HepG2 (cell line): ENCODE measurements at regions not wholly inside any gene's neighbourhood (a gene's known extent, or its start where the extent isn't known, plus 50 kb on each side); places are given as distances from the start of the nearest gene placed in this dataset.

Experiments
- ARNT ChIP-seq: fragments of 450-650 bp; IDR thresholded peaks from 2 replicates; pipeline ENCODE4 v1.6.1; 2017
- GPN1 ChIP-seq: sonication (generic); formaldehyde crosslinking; IDR thresholded peaks from 2 replicates; pipeline ENCODE4 v1.5.1; 2020; ENCODE audit warnings: missing genetic modification reagents, borderline replicate concordance
- MED8 ChIP-seq: sonication (generic); formaldehyde crosslinking; IDR thresholded peaks from 2 replicates; pipeline ENCODE4 v1.8.1; 2023; ENCODE audit warnings: mild to moderate bottlenecking, missing genetic modification reagents; ENCODE audit not compliant: insufficient replicate concordance
- MXD4 ChIP-seq: IDR thresholded peaks from 2 replicates; pipeline ENCODE4 v1.6.1; 2016; ENCODE audit warnings: mild to moderate bottlenecking, missing biosample characterization, missing genetic modification reagents
- PCBP2 ChIP-seq: fragments of 200-400 bp; formaldehyde crosslinking; optimal IDR thresholded peaks from 2 replicates; pipeline ENCODE3; 2018; ENCODE audit warnings: low read length, low read depth; ENCODE audit not compliant: poor library complexity, severe bottlenecking
- SKI ChIP-seq: fragments of 450-650 bp; IDR thresholded peaks from one replicate; pipeline ENCODE4 v1.6.1; 2018; ENCODE audit warnings: mild to moderate bottlenecking; ENCODE audit not compliant: partially characterized antibody
- ZSCAN31 ChIP-seq: sonication (generic); formaldehyde crosslinking; IDR thresholded peaks from 2 replicates; pipeline ENCODE4 v1.5.0; 2020; ENCODE audit warnings: low read depth, mild to moderate bottlenecking, missing genetic modification reagents
- TF ChIP-seq, protein P1 (sequence below): sonication (generic); formaldehyde crosslinking; IDR thresholded peaks from 2 replicates; pipeline ENCODE4 v1.5.0; 2020; ENCODE audit warnings: mild to moderate bottlenecking, missing genetic modification reagents, moderate library complexity

DNA sequence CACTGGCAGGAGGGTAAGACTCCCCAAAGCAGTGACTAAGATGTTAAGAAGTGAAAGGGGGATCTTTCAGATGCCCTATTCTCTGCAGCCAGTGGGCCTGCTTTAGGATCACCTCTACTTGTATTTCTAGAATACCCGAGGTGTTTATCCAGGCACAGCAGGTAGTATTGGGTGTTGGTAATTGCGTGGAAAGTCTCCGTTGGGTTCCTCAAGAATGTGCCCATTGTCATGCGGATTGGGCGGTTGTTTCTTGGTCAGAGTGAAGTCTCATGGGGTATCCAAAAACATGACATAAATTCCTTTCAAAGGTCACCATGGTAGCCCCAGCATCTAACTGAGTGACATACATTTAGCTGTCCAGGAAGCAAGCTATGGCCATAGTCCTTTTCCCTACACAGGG lies 308.8 kb downstream of the RPIA start:
- no peak for TF ChIP-seq PCBP2
- no peak for TF ChIP-seq GPN1 (CRISPR knock-in tag)
- TF ChIP-seq MED8 (CRISPR knock-in tag), result no peak
- TF ChIP-seq ARNT, result no peak
- TF ChIP-seq, protein P1, sequence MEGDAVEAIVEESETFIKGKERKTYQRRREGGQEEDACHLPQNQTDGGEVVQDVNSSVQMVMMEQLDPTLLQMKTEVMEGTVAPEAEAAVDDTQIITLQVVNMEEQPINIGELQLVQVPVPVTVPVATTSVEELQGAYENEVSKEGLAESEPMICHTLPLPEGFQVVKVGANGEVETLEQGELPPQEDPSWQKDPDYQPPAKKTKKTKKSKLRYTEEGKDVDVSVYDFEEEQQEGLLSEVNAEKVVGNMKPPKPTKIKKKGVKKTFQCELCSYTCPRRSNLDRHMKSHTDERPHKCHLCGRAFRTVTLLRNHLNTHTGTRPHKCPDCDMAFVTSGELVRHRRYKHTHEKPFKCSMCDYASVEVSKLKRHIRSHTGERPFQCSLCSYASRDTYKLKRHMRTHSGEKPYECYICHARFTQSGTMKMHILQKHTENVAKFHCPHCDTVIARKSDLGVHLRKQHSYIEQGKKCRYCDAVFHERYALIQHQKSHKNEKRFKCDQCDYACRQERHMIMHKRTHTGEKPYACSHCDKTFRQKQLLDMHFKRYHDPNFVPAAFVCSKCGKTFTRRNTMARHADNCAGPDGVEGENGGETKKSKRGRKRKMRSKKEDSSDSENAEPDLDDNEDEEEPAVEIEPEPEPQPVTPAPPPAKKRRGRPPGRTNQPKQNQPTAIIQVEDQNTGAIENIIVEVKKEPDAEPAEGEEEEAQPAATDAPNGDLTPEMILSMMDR, result no peak
- TF ChIP-seq ZSCAN31 (CRISPR knock-in tag), result no peak
- no peak for TF ChIP-seq SKI
- no peak for TF ChIP-seq MXD4 (CRISPR knock-in tag)
